Cerebellar cortex (tissue), 1 donor: ENCODE measurements at regions not wholly inside any gene's neighbourhood (a gene's known extent, or its start where the extent isn't known, plus 50 kb on each side); places are given as distances from the start of the nearest gene placed in this dataset.
"Not testable (repeated sequence)": the region's sequence is repeated elsewhere in the genome, so short reads cannot be mapped to it uniquely, and the experiment has no call there.

Experiments used
- DNase-seq: peaks from one replicate; pipeline ENCODE4 v3.0.0-alpha.2; 2015; ENCODE audit warnings: low spot score

GRCh38 chr21:10405331-10405730, 116.1 kb upstream of the TPTE start:
- DNase-seq: not testable (repeated sequence)

- DNase-seq: not testable (repeated sequence)
Measured at GRCh38 chr21:10409786-10410185, 111.6 kb upstream of the TPTE start.

GRCh38 chr21:10410354-10410929, 110.9 kb upstream of the TPTE start:
- not testable (repeated sequence) for DNase-seq

DNA sequence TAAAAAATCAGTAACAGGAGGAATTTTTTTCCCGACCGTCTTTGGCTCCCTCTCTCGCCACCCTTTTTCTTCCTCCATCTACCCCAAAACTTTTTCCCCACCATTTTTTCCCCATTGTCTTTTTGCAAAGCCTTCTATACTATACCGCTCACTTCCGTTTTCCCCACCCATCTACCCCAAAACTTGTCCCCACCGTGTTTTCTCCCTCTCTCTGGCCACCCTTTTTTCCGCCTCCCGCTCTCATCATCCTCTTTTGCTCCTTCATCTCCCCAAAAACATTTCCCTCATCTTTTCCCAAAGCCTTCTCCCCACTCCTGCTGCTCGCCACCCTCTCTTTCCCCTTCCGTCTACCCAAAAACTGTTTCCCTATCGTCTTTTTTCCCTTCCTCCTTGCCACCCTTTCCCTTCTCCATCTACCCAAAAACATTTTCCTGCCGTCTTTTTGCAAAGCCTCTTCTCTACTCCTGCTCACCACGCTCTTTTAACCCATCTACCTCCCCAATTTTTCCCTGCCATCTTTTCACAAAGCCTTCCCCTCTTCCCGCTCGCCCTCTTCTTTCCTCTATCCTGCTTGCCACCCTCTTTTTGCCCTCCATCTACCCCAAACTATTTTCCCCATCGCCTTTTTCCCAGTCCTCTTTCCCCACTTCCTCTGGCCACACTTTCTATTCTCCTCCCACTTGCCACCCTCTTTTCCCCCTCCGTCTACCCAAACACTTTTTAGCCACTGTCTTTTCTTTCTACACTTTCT, 109.4 kb upstream of the TPTE start:
- DNase-seq: not testable (repeated sequence)

GRCh38 chr21:10412928-10413246, 108.5 kb upstream of the TPTE start:
- DNase-seq: not testable (repeated sequence)

GRCh38 chr21:10413247-10414120, 107.9 kb upstream of the TPTE start:
- DNase-seq: not testable (repeated sequence)

- DNase-seq: not testable (repeated sequence)
Measured at GRCh38 chr21:10414121-10414924, 107.1 kb upstream of the TPTE start.

GRCh38 chr21:10414925-10415254, 106.5 kb upstream of the TPTE start:
- DNase-seq: not testable (repeated sequence)

DNA sequence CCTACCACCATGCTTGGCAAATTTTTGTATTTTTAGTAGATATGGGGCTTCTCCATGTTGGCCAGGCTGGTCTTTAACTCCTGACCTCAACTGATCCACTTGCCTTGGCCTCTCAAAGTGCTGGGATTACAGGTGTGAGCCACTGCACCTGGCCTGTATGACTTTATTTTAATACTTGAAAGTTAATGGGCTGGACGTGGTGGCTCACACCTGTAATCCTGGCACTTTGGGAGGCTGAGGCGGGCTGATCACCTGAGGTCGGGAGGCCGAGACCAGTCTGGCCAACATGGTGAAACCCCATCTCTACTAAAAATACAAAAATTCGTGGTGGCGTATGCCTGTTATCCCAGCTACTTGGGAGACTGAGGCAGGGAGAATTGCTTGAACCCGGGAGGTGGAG, 105.9 kb upstream of the TPTE start:
- not testable (repeated sequence) for DNase-seq

- DNase-seq: not testable (repeated sequence)
Measured at GRCh38 chr21:10415859-10416258, 105.5 kb upstream of the TPTE start.

GRCh38 chr21:10416691-10417447, 104.5 kb upstream of the TPTE start:
- DNase-seq: not testable (repeated sequence)

GRCh38 chr21:10417551-10418002, 103.8 kb upstream of the TPTE start:
- not testable (repeated sequence) for DNase-seq

- not testable (repeated sequence) for DNase-seq
Measured at GRCh38 chr21:10418250-10419048, 102.9 kb upstream of the TPTE start.

DNA sequence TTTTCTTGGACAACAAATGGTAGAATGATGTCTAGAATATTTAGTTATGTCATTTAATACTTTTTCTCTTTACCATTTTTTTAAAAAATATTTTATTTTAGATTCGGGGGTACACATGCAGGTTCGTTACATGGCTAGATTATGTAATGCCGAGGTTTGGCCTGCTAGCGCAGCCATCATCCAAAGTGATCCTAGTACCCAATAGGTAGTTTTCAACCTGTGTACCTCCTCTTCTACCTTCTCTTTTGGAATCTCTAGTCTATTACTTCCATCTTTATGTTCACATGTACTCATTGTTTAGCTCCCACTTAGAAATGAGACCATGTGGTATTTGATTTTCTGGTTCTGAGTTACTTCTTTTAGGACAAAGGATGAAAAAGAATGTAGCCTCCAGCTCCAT, 100.2 kb upstream of the TPTE start:
- not testable (repeated sequence) for DNase-seq

DNA sequence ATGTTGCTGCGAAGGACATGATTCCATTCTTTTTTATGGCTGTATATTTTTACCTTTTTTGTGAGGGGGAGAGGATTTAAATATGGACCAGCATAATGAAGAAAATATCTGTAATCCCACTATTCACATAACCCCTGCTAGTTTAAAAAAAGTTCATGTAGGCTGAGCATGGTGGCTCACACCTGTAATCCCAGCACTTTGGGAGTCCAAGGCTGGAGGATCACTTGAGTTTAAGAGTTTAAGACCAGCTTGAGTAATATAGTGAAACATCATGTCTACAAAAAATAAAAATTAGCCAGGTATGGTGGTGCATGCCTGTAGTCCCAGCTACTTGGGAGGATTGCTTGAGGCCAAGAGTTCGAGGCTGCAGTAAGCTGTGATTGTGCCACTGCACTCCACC, 99.8 kb upstream of the TPTE start:
- DNase-seq: not testable (repeated sequence)

DNA sequence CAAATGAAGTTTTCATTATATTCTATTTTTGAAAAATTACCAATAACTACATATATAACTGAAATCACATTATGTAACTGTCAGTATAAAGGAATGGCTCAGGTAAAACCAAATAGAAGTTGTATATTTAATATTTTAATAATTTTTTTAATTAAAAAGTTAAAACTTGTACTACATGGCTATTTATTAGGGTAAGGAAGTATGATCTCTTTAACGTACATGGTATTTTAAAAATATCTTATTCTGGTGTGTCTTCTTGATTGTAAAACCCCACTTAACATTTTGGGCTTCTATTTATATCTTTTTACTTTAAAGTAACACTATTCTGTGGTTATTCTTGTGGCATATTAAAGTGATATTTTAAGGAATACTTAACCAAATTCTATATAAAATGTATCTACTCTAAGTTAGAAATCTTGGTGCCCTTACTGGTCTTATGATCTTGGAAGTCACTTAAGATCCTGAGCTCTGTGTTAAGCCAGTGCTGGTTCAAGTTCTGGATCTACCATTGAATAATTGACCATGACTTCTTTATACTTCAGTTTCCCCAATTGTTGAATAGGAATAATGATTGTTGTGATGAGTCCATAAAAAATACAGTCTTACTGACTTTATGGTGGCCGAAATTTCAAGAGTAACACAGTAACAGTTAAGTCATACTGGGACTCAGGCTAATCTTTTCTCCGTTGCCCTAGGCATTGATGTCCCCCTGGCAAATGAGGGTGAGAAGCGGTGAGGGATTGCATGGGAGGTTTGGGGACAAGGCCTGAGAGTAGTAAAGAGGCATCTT, 97.1 kb upstream of the TPTE start:
- DNase-seq: not testable (repeated sequence)

DNA sequence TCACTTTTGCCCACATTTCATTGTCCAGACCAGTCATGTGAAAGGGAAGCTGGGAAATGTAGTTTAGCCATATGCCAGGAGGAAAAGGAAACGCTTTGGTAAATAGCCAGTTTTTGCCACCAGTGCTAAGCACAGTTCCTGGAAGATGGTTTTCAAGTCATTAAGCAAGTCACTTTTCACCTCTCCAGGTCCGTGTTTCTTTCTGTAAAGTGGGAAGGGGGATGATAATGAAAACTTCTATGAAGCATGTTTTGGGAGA, 96.6 kb upstream of the TPTE start:
- DNase-seq: not testable (repeated sequence)

DNA sequence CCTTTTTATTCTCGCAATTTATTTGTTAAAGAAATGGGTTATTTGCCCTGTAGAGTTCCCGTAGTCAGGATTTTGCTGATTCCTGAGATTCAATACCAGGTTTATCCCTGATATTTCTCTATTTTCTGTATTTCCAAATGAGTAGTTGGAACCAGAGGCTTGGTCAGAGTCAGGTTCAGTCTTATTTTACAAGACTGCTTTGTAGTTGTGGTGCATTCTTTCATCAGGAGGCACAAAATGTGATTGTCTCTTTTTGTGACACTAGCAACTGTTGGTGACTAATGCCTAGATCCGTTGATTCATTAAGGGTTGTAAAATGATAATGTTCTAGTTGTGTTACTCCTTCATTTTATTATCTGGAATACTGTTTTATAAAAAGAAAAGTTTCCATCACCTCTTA, 95.5 kb upstream of the TPTE start:
- no peak for DNase-seq

- DNase-seq: not testable (repeated sequence)
Measured at GRCh38 chr21:10426812-10427211, 94.6 kb upstream of the TPTE start.

DNA sequence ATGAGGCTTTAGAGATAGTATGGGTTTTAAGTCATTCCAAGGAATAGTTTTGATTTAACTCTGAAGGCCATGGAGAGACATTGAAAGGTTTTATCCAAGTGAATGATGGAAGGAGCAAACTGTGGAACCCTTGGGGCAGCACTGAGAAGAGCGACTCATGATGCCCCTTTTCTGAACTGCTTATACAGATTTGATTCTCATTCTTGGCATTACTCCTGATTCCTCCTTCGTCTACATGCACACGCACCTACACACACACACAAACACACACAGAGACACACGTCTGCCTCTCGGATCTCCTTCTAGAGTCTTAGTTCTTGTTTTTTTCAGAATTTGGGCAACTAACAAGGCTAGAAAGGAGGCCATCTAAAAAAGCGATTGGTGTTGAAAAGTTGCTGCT, 94.1 kb upstream of the TPTE start:
- DNase-seq: not testable (repeated sequence)
